Esophagus muscularis mucosa (tissue), 4 donors: ENCODE measurements at regions not wholly inside any gene's neighbourhood (a gene's known extent, or its start where the extent isn't known, plus 50 kb on each side); places are given as distances from the start of the nearest gene placed in this dataset.
A peak's percentile ranks its signal among the peaks of the same experiment; 100 is the strongest.

ENCODE experiments used
- DNase-seq: peaks from one replicate; pipeline ENCODE4 v3.0.0-alpha.2; 2017; ENCODE audit errors: extremely low spot score
- H3K27ac ChIP-seq, 4 donors: fragments of 200-600 bp; sonication (generic); replicated peaks in 1 of 4; 1 replicate in 3 of 4; 2 replicates in 1 of 4; pipeline ENCODE4 v1.5.1; 2016 to 2019; ENCODE audit warnings: mild to moderate bottlenecking in 1 of 4
- H3K27me3 ChIP-seq, 4 donors: fragments of 200-600 bp; sonication (generic); one replicate each; pipeline versions ENCODE4 v1.5.1 to v1.6.0; 2016 to 2019
- H3K36me3 ChIP-seq, 4 donors: fragments of 200-600 bp; sonication (generic); one replicate each; pipeline ENCODE4 v1.5.1; 2016 to 2019
- H3K4me1 ChIP-seq, 4 donors: fragments of 200-600 bp; sonication (generic); one replicate each; pipeline ENCODE4 v1.5.1; 2016 to 2019
- H3K4me3 ChIP-seq, 4 donors: fragments of 200-600 bp; sonication (generic); 1 replicate in 2 of 4; 2 replicates in 2 of 4; pipeline ENCODE4 v1.5.1; 2016 to 2019; ENCODE audit warnings: mild to moderate bottlenecking in 4 of 4, moderate library complexity in 1 of 4
- H3K9me3 ChIP-seq, 4 donors: fragments of 200-600 bp; sonication (generic); 1 replicate in 3 of 4; 2 replicates in 1 of 4; pipeline ENCODE4 v1.5.1; 2016 to 2019
- CTCF ChIP-seq, 3 experiments: fragments of 200-600 bp in 2 of 3; fragments of 450-650 bp in 1 of 3; sonication (generic) in 2 of 3; IDR thresholded peaks; one replicate each; pipeline ENCODE4 v1.5.1; 2017 to 2019; ENCODE audit warnings: antibody characterized with exemption in 3 of 3, mild to moderate bottlenecking in 2 of 3, moderate library complexity in 1 of 3
- EP300 ChIP-seq: sonication (generic); formaldehyde crosslinking; IDR thresholded peaks from one replicate; pipeline ENCODE4 v1.6.1; 2017; ENCODE audit warnings: antibody characterized with exemption
- POLR2A ChIP-seq: fragments of 450-650 bp; IDR thresholded peaks from one replicate; pipeline ENCODE4 v1.6.1; 2017; ENCODE audit warnings: antibody characterized with exemption, moderate library complexity, mild to moderate bottlenecking, low read depth
- POLR2AphosphoS5 ChIP-seq, 2 donors: sonication (generic); formaldehyde crosslinking; IDR thresholded peaks; one replicate each; pipeline ENCODE4 v1.6.1; 2017; ENCODE audit warnings: antibody characterized with exemption in 2 of 2
- WGBS: methylation state at CpG from one replicate; pipeline ENCODE4 v1.1.5; 2018; 5-methylcytosine and 5-hydroxymethylcytosine counted together
- intact Hi-C: fragments of 100-400 bp; cut with DNase I; formaldehyde crosslinking; loops from one replicate; pipeline ENCODE4 v1.15.1; 2023

- TF ChIP-seq CTCF (IDR thresholded peaks at IDR 0.05) (no peak), POLR2AphosphoS5 (IDR thresholded peaks at IDR 0.05) (no peak), EP300 (no peak), POLR2A (no peak)
- no peaks in the 10 kb centered on the region for H3K9me3 ChIP-seq
- intact Hi-C loops: no loop called here
- peak; percentile 42 for DNase-seq
- H3K27me3 ChIP-seq: no peaks in the 10 kb centered on the region
- no peaks in the 10 kb centered on the region for H3K36me3 ChIP-seq
- peaks cover 0 to 17% (median 5%) of the 10 kb centered on the region in 4 donors for H3K4me1 ChIP-seq
- 62% methylated on average over 5 of the region's 5 CpGs for WGBS
- H3K27ac ChIP-seq: no peak overlapping the region
- no peak overlapping the region for H3K4me3 ChIP-seq
These were observed 133.4 kb upstream of the CXCR4 start for GRCh38 chr2:136251197-136251884.

- no peaks in the 10 kb centered on the region for H3K9me3 ChIP-seq
- no peaks in the 10 kb centered on the region for H3K27me3 ChIP-seq
- intact Hi-C loops: no loop called here
- peak; percentile 37 for DNase-seq
- H3K27ac ChIP-seq: no peak overlapping the region
- TF ChIP-seq POLR2A (no peak), EP300 (no peak)
- peaks cover 0 to 24% (median 14%) of the 10 kb centered on the region in 4 donors for H3K4me1 ChIP-seq
- WGBS: 54% methylated on average over 3 of the region's 3 CpGs
- H3K36me3 ChIP-seq: no peaks in the 10 kb centered on the region
- no peak overlapping the region for H3K4me3 ChIP-seq
These were observed 132.2 kb upstream of the CXCR4 start for GRCh38 chr2:136250131-136250530.

- H3K27me3 ChIP-seq: no peaks in the 10 kb centered on the region
- no peak overlapping the region for H3K4me3 ChIP-seq
- H3K9me3 ChIP-seq: no peaks in the 10 kb centered on the region
- no peak overlapping the region for H3K27ac ChIP-seq
- TF ChIP-seq POLR2A: no peak
- TF ChIP-seq POLR2AphosphoS5 (IDR thresholded peaks at IDR 0.05): no peak
- TF ChIP-seq EP300: no peak
- no peak for TF ChIP-seq CTCF (IDR thresholded peaks at IDR 0.05)
- no peaks in the 10 kb centered on the region for H3K36me3 ChIP-seq
- H3K4me1 ChIP-seq: peaks cover 0 to 24% (median 14%) of the 10 kb centered on the region in 4 donors
- 81% methylated on average over 2 of the region's 2 CpGs for WGBS
- intact Hi-C loops: no loop called here
- peak; percentile 66 for DNase-seq
These were observed 131.0 kb upstream of the CXCR4 start for GRCh38 chr2:136248907-136249306.

GRCh38 chr2:136248242-136248641, 130.3 kb upstream of the CXCR4 start:
- Histone ChIP-seq H3K27me3 (no peaks in the 10 kb centered on the region), H3K36me3 (no peaks in the 10 kb centered on the region), H3K4me1 (peaks cover 0 to 24% (median 14%) of the 10 kb centered on the region in 4 donors), H3K27ac (no peak overlapping the region), H3K4me3 (no peak overlapping the region), H3K9me3 (no peaks in the 10 kb centered on the region)
- DNase-seq: no peak
- intact Hi-C loops: no loop called here
- TF ChIP-seq EP300 (no peak), POLR2AphosphoS5 (IDR thresholded peaks at IDR 0.05) (peak in 1 of 2 donors; percentile 24)
- 65% methylated on average over 2 of the region's 2 CpGs for WGBS

GRCh38 chr2:136247204-136247950, 129.4 kb upstream of the CXCR4 start:
- Histone ChIP-seq H3K27ac (peak overlapping the region in 1 of 4 donors; percentile 13), H3K4me3 (no peak overlapping the region), H3K36me3 (no peaks in the 10 kb centered on the region), H3K9me3 (no peaks in the 10 kb centered on the region), H3K27me3 (no peaks in the 10 kb centered on the region), H3K4me1 (peaks cover 0 to 24% (median 14%) of the 10 kb centered on the region in 4 donors)
- intact Hi-C loops: no loop called here
- WGBS: 53% methylated on average over 7 of the region's 7 CpGs
- no peak for TF ChIP-seq POLR2A
- no peak for TF ChIP-seq EP300
- TF ChIP-seq POLR2AphosphoS5 (IDR thresholded peaks at IDR 0.05): no peak
- no peak for TF ChIP-seq CTCF (IDR thresholded peaks at IDR 0.05)
- peak; percentile 90 for DNase-seq
